ENCODE measurements at regions not wholly inside any gene's neighbourhood (a gene's known extent, or its start where the extent isn't known, plus 50 kb on each side); places are given as distances from the start of the nearest gene placed in this dataset.

DNA sequence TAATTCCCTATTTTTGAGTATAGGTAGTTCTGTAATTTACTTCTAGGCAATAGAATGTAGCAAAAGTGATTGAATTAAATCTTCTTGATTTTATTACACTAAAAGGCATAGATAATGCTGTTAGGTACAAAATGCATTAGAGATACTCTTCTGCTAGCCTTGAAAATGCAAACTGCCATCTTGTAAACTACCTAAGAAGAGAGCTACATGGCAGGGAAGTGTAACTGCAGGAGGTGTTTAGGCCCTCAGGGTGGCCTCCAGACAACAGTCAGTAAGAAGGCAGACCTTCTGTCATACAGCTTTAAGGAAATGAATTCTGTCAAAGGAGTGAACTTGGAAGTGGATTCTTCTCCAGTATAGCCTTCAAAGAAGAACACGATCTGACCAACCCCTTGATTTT, 1396.8 kb upstream of the SLC39A10 start:
- no peak for TF ChIP-seq JUND (IDR thresholded peaks at IDR 0.05)
- TF ChIP-seq RAD21 (IDR thresholded peaks at IDR 0.05; ENCODE audit: low read length) = no peak
- TF ChIP-seq, protein P1, sequence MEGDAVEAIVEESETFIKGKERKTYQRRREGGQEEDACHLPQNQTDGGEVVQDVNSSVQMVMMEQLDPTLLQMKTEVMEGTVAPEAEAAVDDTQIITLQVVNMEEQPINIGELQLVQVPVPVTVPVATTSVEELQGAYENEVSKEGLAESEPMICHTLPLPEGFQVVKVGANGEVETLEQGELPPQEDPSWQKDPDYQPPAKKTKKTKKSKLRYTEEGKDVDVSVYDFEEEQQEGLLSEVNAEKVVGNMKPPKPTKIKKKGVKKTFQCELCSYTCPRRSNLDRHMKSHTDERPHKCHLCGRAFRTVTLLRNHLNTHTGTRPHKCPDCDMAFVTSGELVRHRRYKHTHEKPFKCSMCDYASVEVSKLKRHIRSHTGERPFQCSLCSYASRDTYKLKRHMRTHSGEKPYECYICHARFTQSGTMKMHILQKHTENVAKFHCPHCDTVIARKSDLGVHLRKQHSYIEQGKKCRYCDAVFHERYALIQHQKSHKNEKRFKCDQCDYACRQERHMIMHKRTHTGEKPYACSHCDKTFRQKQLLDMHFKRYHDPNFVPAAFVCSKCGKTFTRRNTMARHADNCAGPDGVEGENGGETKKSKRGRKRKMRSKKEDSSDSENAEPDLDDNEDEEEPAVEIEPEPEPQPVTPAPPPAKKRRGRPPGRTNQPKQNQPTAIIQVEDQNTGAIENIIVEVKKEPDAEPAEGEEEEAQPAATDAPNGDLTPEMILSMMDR (IDR thresholded peaks at IDR 0.05) = no peak
- TF ChIP-seq, protein P2, sequence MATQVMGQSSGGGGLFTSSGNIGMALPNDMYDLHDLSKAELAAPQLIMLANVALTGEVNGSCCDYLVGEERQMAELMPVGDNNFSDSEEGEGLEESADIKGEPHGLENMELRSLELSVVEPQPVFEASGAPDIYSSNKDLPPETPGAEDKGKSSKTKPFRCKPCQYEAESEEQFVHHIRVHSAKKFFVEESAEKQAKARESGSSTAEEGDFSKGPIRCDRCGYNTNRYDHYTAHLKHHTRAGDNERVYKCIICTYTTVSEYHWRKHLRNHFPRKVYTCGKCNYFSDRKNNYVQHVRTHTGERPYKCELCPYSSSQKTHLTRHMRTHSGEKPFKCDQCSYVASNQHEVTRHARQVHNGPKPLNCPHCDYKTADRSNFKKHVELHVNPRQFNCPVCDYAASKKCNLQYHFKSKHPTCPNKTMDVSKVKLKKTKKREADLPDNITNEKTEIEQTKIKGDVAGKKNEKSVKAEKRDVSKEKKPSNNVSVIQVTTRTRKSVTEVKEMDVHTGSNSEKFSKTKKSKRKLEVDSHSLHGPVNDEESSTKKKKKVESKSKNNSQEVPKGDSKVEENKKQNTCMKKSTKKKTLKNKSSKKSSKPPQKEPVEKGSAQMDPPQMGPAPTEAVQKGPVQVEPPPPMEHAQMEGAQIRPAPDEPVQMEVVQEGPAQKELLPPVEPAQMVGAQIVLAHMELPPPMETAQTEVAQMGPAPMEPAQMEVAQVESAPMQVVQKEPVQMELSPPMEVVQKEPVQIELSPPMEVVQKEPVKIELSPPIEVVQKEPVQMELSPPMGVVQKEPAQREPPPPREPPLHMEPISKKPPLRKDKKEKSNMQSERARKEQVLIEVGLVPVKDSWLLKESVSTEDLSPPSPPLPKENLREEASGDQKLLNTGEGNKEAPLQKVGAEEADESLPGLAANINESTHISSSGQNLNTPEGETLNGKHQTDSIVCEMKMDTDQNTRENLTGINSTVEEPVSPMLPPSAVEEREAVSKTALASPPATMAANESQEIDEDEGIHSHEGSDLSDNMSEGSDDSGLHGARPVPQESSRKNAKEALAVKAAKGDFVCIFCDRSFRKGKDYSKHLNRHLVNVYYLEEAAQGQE (IDR thresholded peaks at IDR 0.05; ENCODE audit: low read depth, low read length) = no peak
